Prostate gland (tissue), 2 donors: ENCODE measurements at regions not wholly inside any gene's neighbourhood (a gene's known extent, or its start where the extent isn't known, plus 50 kb on each side); places are given as distances from the start of the nearest gene placed in this dataset.

Source experiments
- CTCF ChIP-seq, 4 experiments: fragments of 200-600 bp in 2 of 4; fragments of 450-650 bp in 2 of 4; sonication (generic) in 2 of 4; IDR thresholded peaks; 1 replicate in 3 of 4; 2 replicates in 1 of 4; pipeline ENCODE4 v1.5.1; 2016 to 2019; ENCODE audit warnings: antibody characterized with exemption in 4 of 4, mild to moderate bottlenecking in 2 of 4, moderate library complexity in 2 of 4
- POLR2A ChIP-seq: fragments of 450-650 bp; IDR thresholded peaks from one replicate; pipeline ENCODE4 v1.6.1; 2016; ENCODE audit warnings: antibody characterized with exemption, mild to moderate bottlenecking
- POLR2AphosphoS5 ChIP-seq: sonication (generic); formaldehyde crosslinking; IDR thresholded peaks from one replicate; pipeline ENCODE4 v1.6.1; 2017; ENCODE audit warnings: antibody characterized with exemption

GRCh38 chr6:148193063-148193680 is 149.5 kb upstream of the SASH1 start:
- no peak for TF ChIP-seq CTCF (IDR thresholded peaks at IDR 0.05)
- TF ChIP-seq POLR2A, result no peak
- TF ChIP-seq POLR2AphosphoS5, result no peak
